22Rv1 (cell line): ENCODE measurements at regions not wholly inside any gene's neighbourhood (a gene's known extent, or its start where the extent isn't known, plus 50 kb on each side); places are given as distances from the start of the nearest gene placed in this dataset.
"Not testable (repeated sequence)": the region's sequence is repeated elsewhere in the genome, so short reads cannot be mapped to it uniquely, and the experiment has no call there.

Experiments
- CTCF ChIP-seq: fragments of 450-650 bp; IDR thresholded peaks from 2 replicates; pipeline ENCODE4 v1.5.1; 2017; ENCODE audit warnings: mild to moderate bottlenecking
- ZFX ChIP-seq: fragments of 450-650 bp; IDR thresholded peaks from 2 replicates; pipeline ENCODE4 v1.6.1; 2017; ENCODE audit warnings: antibody characterized with exemption, borderline replicate concordance

- TF ChIP-seq CTCF, ZFX: not testable (repeated sequence)
Observed at GRCh38 chr5:74511770-74512169, 128.8 kb downstream of the ENC1 start.
